Neural crest cell (in vitro differentiated cells): ENCODE measurements at regions not wholly inside any gene's neighbourhood (a gene's known extent, or its start where the extent isn't known, plus 50 kb on each side); places are given as distances from the start of the nearest gene placed in this dataset.

Experiments used
- DNase-seq: peaks from one replicate; pipeline ENCODE4 v3.0.0; 2021; ENCODE audit warnings: low read depth, mixed read lengths, low spot score
- H3K27ac Mint-ChIP-seq: one replicate; pipeline ENCODE4 v1.8.0; 2021; ENCODE audit warnings: mild to moderate bottlenecking, mixed read lengths; ENCODE audit not compliant: unreplicated experiment
- H3K27me3 Mint-ChIP-seq: 2 replicates; pipeline ENCODE4 v1.8.0; 2021; ENCODE audit warnings: low read depth, mild to moderate bottlenecking, mixed read lengths
- H3K36me3 Mint-ChIP-seq: 2 replicates; pipeline ENCODE4 v1.8.0; 2021; ENCODE audit warnings: low read depth, mild to moderate bottlenecking, mixed read lengths
- H3K4me1 Mint-ChIP-seq: 2 replicates; pipeline ENCODE4 v1.8.0; 2021; ENCODE audit warnings: mixed read lengths
- H3K4me3 Mint-ChIP-seq: one replicate; pipeline ENCODE4 v1.8.0; 2021; ENCODE audit warnings: mild to moderate bottlenecking, mixed read lengths
- H3K9me3 Mint-ChIP-seq: 2 replicates; pipeline ENCODE4 v1.8.0; 2021; ENCODE audit warnings: mixed read lengths
- CTCF ChIP-seq: fragments of 200-600 bp; sonication (generic); conservative IDR thresholded peaks from 2 replicates; pipeline ENCODE4 v1.5.0; 2021; ENCODE audit warnings: antibody characterized with exemption, mild to moderate bottlenecking

GRCh38 chr5:14063138-14063537 is 80.0 kb upstream of the TRIO start:
- Mint-ChIP-seq H3K4me3 (no peak overlapping the region), H3K4me1 (no peaks in the 10 kb centered on the region), H3K27me3 (no peaks in the 10 kb centered on the region), H3K27ac (no peak overlapping the region), H3K9me3 (peaks cover 11% of the 10 kb centered on the region), H3K36me3 (no peaks in the 10 kb centered on the region)
- no peak for DNase-seq
- no peak for TF ChIP-seq CTCF

GRCh38 chr5:14062178-14062577 is 81.0 kb upstream of the TRIO start:
- H3K4me1 Mint-ChIP-seq = no peaks in the 10 kb centered on the region
- DNase-seq = no peak
- H3K27me3 Mint-ChIP-seq = no peaks in the 10 kb centered on the region
- no peak overlapping the region for H3K27ac Mint-ChIP-seq
- peaks cover 11% of the 10 kb centered on the region for H3K9me3 Mint-ChIP-seq
- H3K36me3 Mint-ChIP-seq = no peaks in the 10 kb centered on the region
- no peak for TF ChIP-seq CTCF
- H3K4me3 Mint-ChIP-seq = no peak overlapping the region

- H3K36me3 Mint-ChIP-seq = no peaks in the 10 kb centered on the region
- H3K4me3 Mint-ChIP-seq = no peak overlapping the region
Observed at GRCh38 chr5:14061106-14061505, 82.0 kb upstream of the TRIO start.

GRCh38 chr5:14060218-14060617 is 82.9 kb upstream of the TRIO start:
- H3K27me3 Mint-ChIP-seq = no peaks in the 10 kb centered on the region
- H3K9me3 Mint-ChIP-seq = peaks cover 11% of the 10 kb centered on the region
- no peaks in the 10 kb centered on the region for H3K36me3 Mint-ChIP-seq
- TF ChIP-seq CTCF = no peak
- no peaks in the 10 kb centered on the region for H3K4me1 Mint-ChIP-seq
- no peak overlapping the region for H3K4me3 Mint-ChIP-seq
- DNase-seq = no peak
- H3K27ac Mint-ChIP-seq = no peak overlapping the region

More at GRCh38 chr5:14061106-14061505, 82.0 kb upstream of the TRIO start:
- H3K4me1 Mint-ChIP-seq = no peaks in the 10 kb centered on the region
- no peak for TF ChIP-seq CTCF
- H3K9me3 Mint-ChIP-seq = peaks cover 11% of the 10 kb centered on the region
- H3K27me3 Mint-ChIP-seq = no peaks in the 10 kb centered on the region
- H3K27ac Mint-ChIP-seq = no peak overlapping the region
- DNase-seq = no peak

- TF ChIP-seq CTCF = no peak
- Mint-ChIP-seq H3K27me3 (no peaks in the 10 kb centered on the region), H3K27ac (no peak overlapping the region), H3K4me1 (no peaks in the 10 kb centered on the region), H3K9me3 (peaks cover 11% of the 10 kb centered on the region), H3K36me3 (no peaks in the 10 kb centered on the region), H3K4me3 (no peak overlapping the region)
- no peak for DNase-seq
Observed at GRCh38 chr5:14059810-14060209, 83.3 kb upstream of the TRIO start.

GRCh38 chr5:14057289-14057688 is 85.9 kb upstream of the TRIO start:
- Mint-ChIP-seq H3K9me3 (peaks cover 16% of the 10 kb centered on the region), H3K4me3 (no peak overlapping the region), H3K27me3 (no peaks in the 10 kb centered on the region), H3K27ac (no peak overlapping the region), H3K36me3 (no peaks in the 10 kb centered on the region), H3K4me1 (no peaks in the 10 kb centered on the region)
- TF ChIP-seq CTCF = no peak
- no peak for DNase-seq
